K562 (cell line): ENCODE measurements at regions not wholly inside any gene's neighbourhood (a gene's known extent, or its start where the extent isn't known, plus 50 kb on each side); places are given as distances from the start of the nearest gene placed in this dataset.

Experiments
- FIP1L1 ChIP-seq: fragments of 200-400 bp; formaldehyde crosslinking; IDR thresholded peaks from 2 replicates; pipeline ENCODE4 v1.6.1; 2018; ENCODE audit warnings: mild to moderate bottlenecking, low read depth, low read length; ENCODE audit not compliant: poor library complexity, severe bottlenecking
- GATA2 ChIP-seq: sonication (generic); formaldehyde crosslinking; IDR thresholded peaks from 2 replicates; pipeline ENCODE4 v1.4.0; 2020; ENCODE audit warnings: mild to moderate bottlenecking, missing genetic modification reagents
- TBP ChIP-seq: optimal IDR thresholded peaks from 2 replicates; pipeline ENCODE3; 2011; ENCODE audit warnings: low read depth, low read length, improper control_type of control experiment

DNA sequence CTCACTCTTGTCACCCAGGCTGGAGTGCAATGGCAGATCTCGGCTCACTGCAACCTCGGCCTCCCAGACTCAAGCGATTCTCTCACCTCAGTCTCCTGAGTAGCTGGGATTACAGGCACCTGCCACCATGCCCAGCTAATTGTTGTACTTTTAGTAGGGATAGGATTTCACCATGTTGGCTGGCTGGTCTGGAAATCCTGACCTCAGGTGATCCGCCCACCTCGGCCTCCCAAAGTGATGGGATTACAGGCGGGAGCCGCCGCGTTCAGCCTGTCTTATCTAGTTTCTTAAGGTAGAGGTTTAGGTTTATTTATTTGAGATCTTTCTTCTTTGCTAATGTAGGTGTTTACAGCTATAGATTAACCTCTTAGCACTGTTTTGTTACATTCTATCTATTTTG lies 708.8 kb downstream of the ZNF385D start:
- no peak for TF ChIP-seq GATA2 (CRISPR knock-in tag)
- no peak for TF ChIP-seq FIP1L1
- TF ChIP-seq TBP, result no peak
